GM18907 (cell line): ENCODE measurements at regions not wholly inside any gene's neighbourhood (a gene's known extent, or its start where the extent isn't known, plus 50 kb on each side); places are given as distances from the start of the nearest gene placed in this dataset.

ENCODE experiments used
- ATAC-seq: cut with Tn5 transposase; IDR thresholded peaks from one replicate; pipeline ENCODE4 v1.9.1; 2021; ENCODE audit warnings: mild to moderate bottlenecking, moderate library complexity; ENCODE audit not compliant: unreplicated experiment

DNA sequence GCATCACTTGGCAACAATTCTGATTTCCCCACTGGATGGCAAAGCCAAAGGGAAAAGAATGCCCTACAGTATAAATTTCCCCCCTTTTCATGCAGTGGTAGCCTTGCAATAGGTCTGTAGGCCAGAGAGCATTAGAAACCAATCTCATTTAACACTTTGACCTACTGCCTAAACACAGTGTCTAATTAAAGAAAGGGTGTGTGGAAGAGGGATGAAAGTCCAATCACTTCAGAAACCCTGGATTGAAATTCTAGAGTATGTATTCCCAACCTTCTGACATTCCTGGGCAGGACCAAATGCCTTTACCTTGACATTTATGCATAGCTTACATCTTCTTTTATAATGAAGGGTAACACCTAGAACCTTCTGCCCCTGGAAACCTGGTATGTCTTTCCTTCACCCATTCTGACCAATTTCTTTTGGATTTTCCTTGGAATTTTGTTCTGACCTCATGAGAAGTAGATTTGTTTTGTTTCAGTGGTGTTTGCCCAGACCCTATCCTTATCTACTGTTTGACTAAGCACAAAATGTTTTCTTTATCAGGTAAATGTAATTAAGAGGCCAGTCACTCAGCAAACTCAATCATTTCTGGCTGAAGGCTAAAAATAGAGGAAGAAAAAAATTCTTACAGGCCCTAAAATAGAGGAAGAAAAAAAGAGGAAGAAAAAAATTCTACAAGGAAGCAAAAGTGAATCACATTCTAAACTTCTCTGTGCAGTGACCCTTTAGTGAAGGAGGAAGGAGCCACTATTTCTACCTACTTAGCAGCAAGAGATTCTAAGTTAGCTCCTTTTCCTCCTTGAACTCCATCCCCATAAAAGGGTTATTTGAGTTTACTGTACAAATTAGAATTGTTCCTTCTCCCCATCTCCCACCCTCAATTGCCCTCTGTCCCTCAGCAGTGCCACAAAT is 129.5 kb upstream of the DSCAM start:
- ATAC-seq = no peak

GRCh38 chr21:40985370-40985769 is 138.4 kb upstream of the DSCAM start:
- no peak for ATAC-seq

DNA sequence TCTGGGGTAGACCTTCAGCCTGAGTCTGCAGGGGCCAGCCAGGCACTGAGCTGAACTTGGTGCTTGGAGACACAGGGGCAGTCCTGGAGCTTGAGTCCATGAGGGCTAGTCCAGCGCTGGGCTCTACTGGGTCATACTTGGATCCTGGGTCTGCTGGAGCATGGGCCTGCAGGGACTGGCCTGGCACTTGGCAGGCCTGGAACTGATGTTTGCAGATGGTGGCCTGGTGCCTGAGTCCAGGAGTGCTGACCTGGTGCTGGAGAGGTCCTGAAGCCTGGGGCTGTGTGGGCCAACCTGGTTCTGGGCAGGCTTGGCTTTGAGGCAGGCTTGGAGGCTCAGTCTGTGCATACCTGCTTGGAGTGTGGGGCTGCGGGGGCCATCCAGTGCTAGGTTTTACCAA is 143.4 kb upstream of the DSCAM start:
- no peak for ATAC-seq

- ATAC-seq = no peak
These were observed 150.9 kb upstream of the DSCAM start for GRCh38 chr21:40997831-40998230.

DNA sequence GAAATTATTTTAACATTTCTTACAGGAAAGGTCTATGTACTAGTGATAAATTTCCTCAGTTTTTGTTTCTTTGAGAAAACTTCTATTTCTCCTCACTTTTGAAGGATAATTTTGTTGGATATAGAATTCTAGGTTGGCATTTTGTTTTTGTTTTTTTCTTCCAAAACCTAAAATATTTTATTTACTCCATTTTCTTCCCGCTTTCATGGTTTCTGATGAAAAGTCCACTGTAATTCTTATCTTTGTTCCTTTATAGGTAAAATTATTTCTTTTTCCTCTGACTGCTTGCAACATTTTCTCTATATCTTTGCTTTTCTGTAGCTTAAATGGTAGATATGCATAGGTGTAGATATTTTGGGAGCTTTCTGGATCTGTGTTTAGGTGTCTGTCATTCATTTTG is 153.9 kb upstream of the DSCAM start:
- no peak for ATAC-seq

DNA sequence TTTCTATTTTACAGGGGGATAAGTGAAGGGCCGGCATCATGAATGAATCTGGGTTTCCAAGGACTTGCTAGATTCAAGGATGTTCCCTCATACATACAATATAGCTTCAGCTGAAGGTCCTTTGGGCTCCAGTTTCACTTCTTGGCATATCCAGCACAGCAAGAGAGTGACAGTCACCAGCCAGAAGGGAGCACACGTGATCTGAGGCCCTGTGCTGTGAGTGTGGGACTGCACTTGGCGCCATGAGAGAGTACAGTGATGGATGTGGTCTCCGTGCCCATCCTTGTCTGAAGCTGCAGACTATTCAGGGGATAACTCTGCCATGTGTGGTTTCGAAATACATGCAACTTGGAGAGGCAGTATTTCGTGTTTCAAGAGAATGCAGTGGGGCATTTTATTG is 159.7 kb upstream of the DSCAM start:
- no peak for ATAC-seq

DNA sequence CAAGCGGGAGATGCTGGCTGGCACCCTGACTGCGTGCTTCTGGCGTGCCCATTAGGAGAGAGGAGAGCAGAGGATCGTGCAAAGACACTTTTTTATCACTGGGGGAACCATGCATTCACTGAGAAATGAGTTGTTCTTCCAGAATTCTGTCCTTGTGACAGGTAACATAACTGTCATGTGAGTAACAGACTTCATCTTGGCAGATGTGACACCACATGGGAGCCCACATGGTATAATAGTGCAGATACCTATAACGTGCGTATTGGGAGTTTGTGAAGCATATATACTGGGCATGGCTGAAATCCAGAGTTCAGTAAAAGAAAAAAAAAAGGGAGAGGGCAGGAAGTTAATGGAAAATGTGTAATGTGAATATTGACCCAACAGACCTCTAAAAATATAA is 159.6 kb upstream of the BACE2 start:
- no peak for ATAC-seq

- ATAC-seq = no peak
These were observed 159.0 kb upstream of the BACE2 start for GRCh38 chr21:41008974-41009373.

- no peak for ATAC-seq
These were observed 158.4 kb upstream of the BACE2 start for GRCh38 chr21:41009398-41010100.

DNA sequence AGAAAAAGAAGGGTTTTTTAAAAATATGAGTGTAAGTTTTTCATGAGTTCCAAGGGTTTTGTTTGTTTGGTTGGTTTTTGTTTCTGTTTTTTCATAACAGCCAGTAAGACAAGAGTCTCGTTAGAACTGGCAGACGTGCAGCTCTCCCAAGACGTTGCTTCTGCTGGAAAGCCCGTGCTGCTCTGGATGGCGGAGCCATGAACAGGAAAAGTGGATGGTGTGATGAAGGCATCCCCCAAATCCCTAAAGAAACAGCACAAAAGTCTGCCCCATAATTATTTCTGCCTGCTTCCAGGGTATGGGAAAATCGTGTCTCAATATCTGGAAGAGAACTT is 157.9 kb upstream of the BACE2 start:
- no peak for ATAC-seq

DNA sequence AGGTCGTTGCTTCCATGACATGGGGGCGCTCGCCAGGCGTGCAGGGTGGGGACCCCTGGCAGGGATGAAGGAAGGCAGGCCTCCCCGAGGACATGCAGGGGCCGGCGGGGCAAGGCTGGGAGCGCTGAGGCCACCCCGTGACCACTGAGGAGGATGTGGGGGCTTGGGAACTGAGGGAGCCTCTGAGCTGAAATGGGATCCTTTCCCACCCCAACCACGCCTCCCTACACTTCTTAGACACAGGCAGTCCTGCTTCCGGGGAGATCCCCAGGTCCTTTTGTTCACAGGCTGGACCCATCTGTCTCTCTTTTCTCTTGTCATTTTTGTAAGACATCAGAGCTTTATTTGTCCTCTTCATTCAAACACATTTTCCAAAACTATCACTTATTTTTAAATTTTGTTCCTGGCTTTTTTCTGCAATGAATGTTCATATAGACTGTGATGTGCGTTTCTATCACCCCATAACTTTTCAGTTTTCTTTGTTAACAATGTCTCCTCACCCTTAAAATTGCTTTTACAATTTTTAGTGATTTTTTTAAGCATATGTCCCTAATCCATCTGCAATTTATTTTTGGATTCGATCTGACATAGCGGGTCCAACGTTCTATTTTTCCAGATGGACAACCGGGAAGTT is 156.7 kb upstream of the BACE2 start:
- ATAC-seq = no peak

DNA sequence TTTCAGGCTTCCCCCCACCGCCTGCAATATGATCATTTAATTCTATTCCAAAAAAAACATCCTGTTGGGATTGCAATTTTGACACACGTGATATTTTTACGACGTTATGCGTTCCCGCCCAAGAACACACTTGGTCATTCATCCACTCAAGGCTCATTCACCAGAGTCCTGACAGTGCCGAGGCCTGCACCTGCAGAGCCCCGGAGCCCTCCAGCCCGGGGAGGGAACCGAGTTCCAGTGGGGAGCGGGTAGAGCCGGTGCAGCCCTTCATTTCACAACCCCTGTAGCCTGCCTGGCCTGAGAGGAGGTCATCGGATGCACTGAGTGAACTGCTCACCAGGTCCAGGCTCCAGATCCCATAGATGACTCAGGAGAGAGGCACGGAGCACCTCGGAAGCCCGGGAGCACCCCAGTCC is 156.0 kb upstream of the BACE2 start:
- ATAC-seq = no peak

DNA sequence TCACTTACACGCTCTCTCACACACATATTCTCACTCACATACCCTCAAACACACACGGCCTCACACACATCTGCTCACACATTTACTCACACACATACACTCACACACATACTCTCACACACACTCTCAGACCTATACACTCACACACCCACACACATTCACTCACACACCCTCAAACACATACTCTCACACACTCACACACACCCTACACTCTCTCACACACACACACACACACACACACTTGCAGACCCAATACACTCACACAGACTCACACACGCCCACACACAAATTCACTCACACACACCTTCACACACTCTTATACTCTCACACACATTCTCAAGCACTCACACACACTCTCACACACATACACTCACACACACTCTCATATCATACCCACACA is 155.5 kb upstream of the BACE2 start:
- ATAC-seq = no peak

- ATAC-seq = no peak
These were observed 151.5 kb upstream of the BACE2 start for GRCh38 chr21:41016472-41016871.

GRCh38 chr21:41018431-41018830 is 149.5 kb upstream of the BACE2 start:
- no peak for ATAC-seq

DNA sequence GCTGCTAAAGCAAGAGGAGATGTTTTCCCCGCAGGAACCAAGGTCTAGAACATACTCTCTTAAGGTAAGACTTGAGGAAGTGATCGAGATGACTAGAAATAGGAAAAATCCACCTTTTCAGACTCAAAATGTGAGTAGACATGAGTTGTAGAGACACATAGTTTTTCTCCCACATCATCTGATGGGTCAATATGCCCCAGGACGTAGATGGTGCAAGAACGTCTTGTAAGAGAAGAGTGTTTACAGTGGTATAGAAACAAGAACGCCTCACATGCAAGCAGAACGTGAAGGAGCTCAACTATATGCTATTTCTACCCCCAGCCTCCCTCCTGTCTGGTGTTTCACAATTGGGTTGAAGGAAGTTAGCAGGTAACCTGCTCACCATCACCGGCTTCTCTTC is 144.0 kb upstream of the BACE2 start:
- no peak for ATAC-seq

DNA sequence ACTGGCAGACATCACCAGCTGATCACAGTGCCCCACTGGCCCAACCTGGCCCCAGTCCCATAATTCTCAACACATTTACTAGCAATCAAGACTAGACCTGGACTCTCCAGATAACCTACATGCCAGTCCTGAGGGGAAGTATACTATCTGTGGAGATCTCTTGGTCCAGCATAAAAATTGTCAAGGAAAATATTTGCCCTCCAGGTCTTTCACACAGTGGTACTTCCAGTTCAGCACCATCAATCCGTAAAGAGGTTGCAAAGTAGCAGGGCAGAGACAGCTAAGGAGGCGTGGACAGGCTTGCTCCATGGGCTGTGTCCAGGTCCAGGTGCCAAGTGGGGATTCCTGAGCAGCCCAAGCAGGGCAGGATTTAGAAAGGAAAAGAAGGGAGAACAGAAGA is 143.6 kb upstream of the BACE2 start:
- no peak for ATAC-seq

DNA sequence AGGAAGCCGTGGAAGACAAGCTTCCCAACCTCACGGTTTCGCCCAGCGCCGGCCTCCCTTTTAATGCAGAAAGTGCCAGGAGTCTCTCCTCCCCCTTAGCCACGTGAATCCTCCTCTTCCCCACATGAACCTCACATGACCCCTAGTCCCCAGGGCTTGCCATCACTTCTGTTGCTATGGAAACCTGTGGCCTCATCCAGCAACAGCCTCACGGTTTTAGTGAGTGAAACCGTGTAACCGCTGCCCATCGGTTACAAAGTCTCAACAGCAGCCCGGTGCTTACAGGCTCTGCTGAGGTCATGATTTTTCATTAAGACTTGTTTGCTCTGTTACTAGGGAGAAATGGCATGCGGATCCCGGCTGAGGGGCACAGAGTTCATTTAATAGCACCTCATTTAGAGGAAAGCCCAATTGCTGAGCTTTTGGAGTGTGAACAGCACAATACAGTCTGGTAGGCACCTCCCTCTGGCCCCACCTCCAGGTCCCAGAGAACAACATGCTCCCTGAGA is 143.2 kb upstream of the BACE2 start:
- ATAC-seq = no peak

DNA sequence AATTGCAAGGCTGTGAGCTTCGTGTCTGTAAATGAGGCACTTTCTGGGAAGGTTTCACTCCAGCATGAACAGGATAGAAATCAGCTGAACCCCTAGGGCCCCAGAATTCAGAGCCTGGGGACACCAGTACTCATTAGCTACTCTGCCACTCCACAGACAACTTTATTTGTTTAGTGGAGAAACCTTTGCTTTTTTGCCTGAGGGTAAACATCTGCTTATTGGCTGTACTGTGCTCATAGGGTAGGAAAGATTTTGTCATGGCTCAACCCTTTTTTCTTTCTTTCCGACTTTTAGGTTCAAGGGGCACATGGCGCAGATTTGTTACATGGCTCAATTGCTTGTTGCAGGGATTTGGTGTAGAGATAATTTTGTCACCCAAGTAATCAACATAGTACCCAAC is 138.4 kb upstream of the BACE2 start:
- ATAC-seq = no peak

GRCh38 chr21:41031701-41032220 is 136.2 kb upstream of the BACE2 start:
- ATAC-seq = no peak

- no peak for ATAC-seq
These were observed 135.4 kb upstream of the BACE2 start for GRCh38 chr21:41032541-41032940.

DNA sequence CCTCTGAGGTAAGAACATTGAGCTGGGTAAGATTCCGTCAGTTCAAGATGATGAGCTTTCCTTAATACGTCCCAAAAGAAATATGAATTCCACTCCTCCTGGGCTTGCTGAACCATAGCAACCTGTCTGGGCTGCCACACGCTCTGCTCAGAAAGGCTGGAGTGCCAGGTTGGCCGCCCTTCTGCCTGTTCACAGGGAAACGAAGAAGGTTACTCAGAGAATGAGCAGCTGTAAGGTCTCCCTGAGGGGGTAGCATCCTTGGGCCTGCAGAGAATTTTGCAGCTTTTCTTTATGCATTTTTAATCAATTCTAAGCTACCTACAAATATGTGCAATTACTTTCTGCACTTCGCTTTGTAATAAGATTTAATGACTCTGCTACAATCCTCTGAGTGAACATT is 130.7 kb upstream of the BACE2 start:
- ATAC-seq = no peak
